Endothelial cell of umbilical vein (primary cell): ENCODE measurements at regions not wholly inside any gene's neighbourhood (a gene's known extent, or its start where the extent isn't known, plus 50 kb on each side); places are given as distances from the start of the nearest gene placed in this dataset.

Experiments used
- BruUV-seq: library from RNA; stranded (reverse); fragments of 400-500 nt; replicated peaks from 2 replicates; lab custom pipeline; 2021; lab: Mats Ljungman, UMichigan
- CTCF ChIA-PET: fragments of 300-600, 350-600 bp; sonication (Branson Sonifier 250); formaldehyde crosslinking; loops from one replicate; lab custom pipeline; 2021; ENCODE audit warnings: antibody characterized with exemption, inconsistent platforms; lab: Charles Lee
- POLR2A ChIA-PET: fragments of 300-600, 350-600 bp; sonication (Branson Sonifier 250); formaldehyde crosslinking; loops from one replicate; lab custom pipeline; 2021; ENCODE audit warnings: antibody characterized with exemption, inconsistent platforms; lab: Charles Lee
- DNase-seq: peaks from one replicate; pipeline ENCODE4 v3.0.0-alpha.2; 2011; ENCODE audit warnings: low read depth, low spot score
- FAIRE-seq: peaks from 2 replicates; lab custom pipeline; 2011; peaks lifted over from hg19 to GRCh38; lab: Jason Lieb, UNC
- H2AFZ ChIP-seq: 2 replicates; pipeline ENCODE4 v1.6.0; 2012; ENCODE audit warnings: low read depth, low read length, control low read depth, inconsistent platforms
- H3K27ac ChIP-seq: 2 replicates; pipeline ENCODE4 v1.5.1; 2011; ENCODE audit warnings: low read depth, mild to moderate bottlenecking, control low read depth, low read length, moderate library complexity; ENCODE audit not compliant: insufficient read depth
- H3K27me3 ChIP-seq, 2 experiments: 2 replicates each; pipeline versions ENCODE4 v1.6.0 to v1.6.1; 2011; ENCODE audit warnings: low read length in 2 of 2, mixed read lengths in 1 of 2; ENCODE audit not compliant: control insufficient read depth in 2 of 2, insufficient read depth in 2 of 2
- H3K36me3 ChIP-seq, 2 experiments: 2 replicates in 1 of 2; 3 replicates in 1 of 2; pipeline ENCODE4 v1.5.1; 2011; ENCODE audit warnings: low read length in 2 of 2, mild to moderate bottlenecking in 1 of 2, moderate library complexity in 1 of 2; ENCODE audit not compliant: control insufficient read depth in 2 of 2, insufficient read depth in 2 of 2; ENCODE audit errors: extremely low read depth in 1 of 2
- H3K4me1 ChIP-seq: 3 replicates; pipeline ENCODE4 v1.5.1; 2011; ENCODE audit warnings: mild to moderate bottlenecking, low read length; ENCODE audit not compliant: control insufficient read depth, insufficient read depth; ENCODE audit errors: extremely low read depth
- H3K4me2 ChIP-seq: 2 replicates; pipeline ENCODE4 v1.6.1; 2011; ENCODE audit warnings: low read length, control low read depth, mixed read lengths; ENCODE audit not compliant: insufficient read depth
- H3K4me3 ChIP-seq, 3 experiments: fragments of 200-600 bp in 1 of 3; sonication (generic), shearing (Covaris generic) in 1 of 3; replicated peaks in 1 of 3; 2 replicates each; pipeline ENCODE4 v1.5.1; 2011 to 2016; ENCODE audit warnings: control low read depth in 3 of 3, low read length in 3 of 3, mild to moderate bottlenecking in 2 of 3, inconsistent platforms in 1 of 3, low read depth in 1 of 3, moderate library complexity in 1 of 3; ENCODE audit not compliant: insufficient read depth in 1 of 3
- H3K79me2 ChIP-seq: 2 replicates; pipeline ENCODE4 v1.6.0; 2012; ENCODE audit warnings: low read length, inconsistent platforms; ENCODE audit not compliant: control insufficient read depth, insufficient read depth
- H3K9ac ChIP-seq: replicated peaks from 2 replicates; pipeline ENCODE3; 2011; ENCODE audit warnings: low read length, control low read depth; ENCODE audit not compliant: insufficient read depth; ENCODE audit errors: extremely low read depth
- H3K9me1 ChIP-seq: replicated peaks from 3 replicates; pipeline ENCODE4 v1.6.0; 2011; ENCODE audit warnings: mild to moderate bottlenecking, low read length; ENCODE audit not compliant: control insufficient read depth, insufficient read depth; ENCODE audit errors: extremely low read depth
- H3K9me3 ChIP-seq: replicated peaks from 2 replicates; pipeline ENCODE4 v1.5.1; 2012; ENCODE audit warnings: low read length, inconsistent platforms; ENCODE audit not compliant: control insufficient read depth, insufficient read depth
- H4K20me1 ChIP-seq: replicated peaks from 2 replicates; pipeline ENCODE3; 2011; ENCODE audit warnings: mild to moderate bottlenecking, low read length; ENCODE audit not compliant: control insufficient read depth, insufficient read depth; ENCODE audit errors: extremely low read depth
- CTCF ChIP-seq, 2 donors: IDR thresholded peaks; 1 replicate in 1 of 2; 2 replicates in 1 of 2; pipeline ENCODE4 v1.5.1; 2011; ENCODE audit warnings: low read length in 2 of 2, mild to moderate bottlenecking in 2 of 2, moderate library complexity in 2 of 2, control low read depth in 1 of 2, inconsistent platforms in 1 of 2, low read depth in 1 of 2; ENCODE audit not compliant: insufficient read depth in 1 of 2; ENCODE audit errors: extremely low read depth in 1 of 2
- EZH2 ChIP-seq: IDR thresholded peaks from 2 replicates; pipeline ENCODE4 v1.6.1; 2012; ENCODE audit warnings: borderline replicate concordance, low read depth, mild to moderate bottlenecking, moderate library complexity, low read length, inconsistent platforms; ENCODE audit not compliant: severe bottlenecking
- FOS ChIP-seq: IDR thresholded peaks from 2 replicates; pipeline ENCODE4 v1.6.1; 2011; ENCODE audit warnings: mild to moderate bottlenecking, low read length, moderate library complexity, borderline replicate concordance; ENCODE audit not compliant: insufficient read depth
- GATA2 ChIP-seq: IDR thresholded peaks from 2 replicates; pipeline ENCODE4 v1.7.0; 2011; ENCODE audit warnings: low read depth, mild to moderate bottlenecking, moderate library complexity, mixed read lengths, low read length; ENCODE audit not compliant: insufficient read length, insufficient read depth
- JUN ChIP-seq: IDR thresholded peaks from 2 replicates; pipeline ENCODE4 v1.6.1; 2011; ENCODE audit warnings: borderline replicate concordance, low read depth; ENCODE audit not compliant: insufficient read length, insufficient read depth
- MAX ChIP-seq: IDR thresholded peaks from 2 replicates; pipeline ENCODE4 v1.6.1; 2011; ENCODE audit not compliant: insufficient read depth, insufficient read length
- MYC ChIP-seq: IDR thresholded peaks from one replicate; pipeline ENCODE4 v1.6.1; 2011; ENCODE audit warnings: mild to moderate bottlenecking, low read depth, low read length
- POLR2A ChIP-seq: IDR thresholded peaks from 2 replicates; pipeline ENCODE4 v1.6.1; 2012; ENCODE audit warnings: low read depth, mild to moderate bottlenecking, control low read depth, low read length
- POLR2AphosphoS5 ChIP-seq: IDR thresholded peaks from 2 replicates; pipeline ENCODE4 v1.6.1; 2012; ENCODE audit warnings: low read depth, mild to moderate bottlenecking, control low read depth, low read length, moderate library complexity; ENCODE audit not compliant: insufficient read depth
- dilution Hi-C: fragments of 300-500 bp; cut with MboI; formaldehyde crosslinking; loops from one replicate; pipeline ENCODE4 v1.15.0; 2019; ENCODE audit warnings: low sequenced_read_pairs; ENCODE audit not compliant: extremely low pct_ligation_motif_present
- intact Hi-C: fragments of 100-400 bp; cut with micrococcal nuclease; formaldehyde crosslinking; loops from one replicate; pipeline ENCODE4 v1.10.0; 2022

- CTCF ChIA-PET = no interaction called here
- no TSS peak for BruUV-seq
- dilution Hi-C loops = no loop called here
- H4K20me1 ChIP-seq = no peaks in the 10 kb centered on the region
- H3K79me2 ChIP-seq = no peaks in the 10 kb centered on the region
- H3K9me1 ChIP-seq = no peaks in the 10 kb centered on the region
- DNase-seq = no peak
- H3K9ac ChIP-seq = no peak overlapping the region
- intact Hi-C loops = no loop called here
- no peak for TF ChIP-seq POLR2AphosphoS5
- TF ChIP-seq JUN = no peak
- no peak for TF ChIP-seq GATA2
- no peak for TF ChIP-seq POLR2A
- TF ChIP-seq MAX = no peak
- no peak for TF ChIP-seq MYC
- no peak for TF ChIP-seq FOS
- no peak for TF ChIP-seq EZH2
- TF ChIP-seq CTCF (IDR thresholded peaks at IDR 0.05; ENCODE audit: extremely low read depth in 1 of 2, insufficient read depth in 1 of 2, low read depth in 1 of 2, low read length in 2 of 2) = no peak
- no peaks in the 10 kb centered on the region for H3K4me1 ChIP-seq
- FAIRE-seq = no peak
- no peak overlapping the region for H2AFZ ChIP-seq
- no peak overlapping the region for H3K27ac ChIP-seq
- H3K4me3 ChIP-seq = no peak overlapping the region
- no peaks in the 10 kb centered on the region for H3K27me3 ChIP-seq
- no peak overlapping the region for H3K4me2 ChIP-seq
- H3K9me3 ChIP-seq = no peaks in the 10 kb centered on the region
- H3K36me3 ChIP-seq = no peaks in the 10 kb centered on the region
- POLR2A ChIA-PET = no interaction called here
Observed at GRCh38 chr7:113659416-113659815, 259.4 kb downstream of the PPP1R3A start.
